ENCODE measurements at regions not wholly inside any gene's neighbourhood (a gene's known extent, or its start where the extent isn't known, plus 50 kb on each side); places are given as distances from the start of the nearest gene placed in this dataset.
"Not testable (repeated sequence)": the region's sequence is repeated elsewhere in the genome, so short reads cannot be mapped to it uniquely, and the experiment has no call there.

DNA sequence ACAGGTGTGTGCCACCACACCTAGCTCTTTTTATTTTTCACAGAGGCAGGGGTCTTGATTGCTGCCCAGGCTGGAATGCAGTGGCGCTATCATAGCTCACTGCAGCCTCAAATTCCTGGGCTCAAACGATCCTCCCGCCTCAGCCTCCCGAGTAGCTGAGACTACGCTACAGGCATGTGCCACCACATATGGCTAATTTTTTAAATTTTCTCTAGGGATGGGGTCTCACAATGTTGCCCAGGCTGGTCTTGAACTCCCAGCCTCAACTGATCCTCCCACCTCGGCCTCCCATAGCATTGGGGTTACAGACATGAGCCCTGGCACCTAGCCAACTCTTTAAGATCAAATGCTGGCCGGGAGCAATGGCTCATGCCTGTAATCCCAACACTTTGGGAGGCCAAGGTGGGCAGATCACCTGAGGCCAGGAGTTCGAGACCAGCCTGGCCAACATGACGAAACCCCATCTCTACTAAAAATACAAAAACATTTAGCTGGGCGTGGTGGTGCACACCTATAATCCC, 50.6 kb upstream of the MYL10 start:
- in situ Hi-C loops (cut with HindIII; ENCODE audit: low sequenced_read_pairs); DNase-seq (ENCODE audit: low spot score): not testable (repeated sequence)

GRCh38 chr7:101680406-101681145, 51.5 kb upstream of the MYL10 start:
- no peak for DNase-seq (ENCODE audit: low spot score)
- in situ Hi-C loops (cut with HindIII; ENCODE audit: low sequenced_read_pairs) = no loop called here

GRCh38 chr7:101681170-101682007, 52.3 kb upstream of the MYL10 start:
- in situ Hi-C loops (cut with HindIII; ENCODE audit: low sequenced_read_pairs) = no loop called here
- DNase-seq (ENCODE audit: low spot score) = no peak

- in situ Hi-C loops (cut with HindIII; ENCODE audit: low sequenced_read_pairs) = no loop called here
- no peak for DNase-seq (ENCODE audit: low spot score)
Measured at GRCh38 chr7:101684983-101685330, 55.9 kb upstream of the MYL10 start.

GRCh38 chr7:101686030-101686429, 56.9 kb upstream of the MYL10 start:
- DNase-seq (ENCODE audit: low spot score) = no peak
- in situ Hi-C loops (cut with HindIII; ENCODE audit: low sequenced_read_pairs) = no loop called here

GRCh38 chr7:101687081-101687480, 58.0 kb upstream of the MYL10 start:
- in situ Hi-C loops (cut with HindIII; ENCODE audit: low sequenced_read_pairs) = no loop called here
- DNase-seq (ENCODE audit: low spot score) = no peak

- in situ Hi-C loops (cut with HindIII; ENCODE audit: low sequenced_read_pairs) = no loop called here
- no peak for DNase-seq (ENCODE audit: low spot score)
Measured at GRCh38 chr7:101687791-101688182, 58.7 kb upstream of the MYL10 start.

GRCh38 chr7:101688183-101688831, 59.2 kb upstream of the MYL10 start:
- in situ Hi-C loops (cut with HindIII; ENCODE audit: low sequenced_read_pairs) = no loop called here
- peak; percentile 66 for DNase-seq (ENCODE audit: low spot score)

GRCh38 chr7:101688995-101689907, 60.2 kb upstream of the MYL10 start:
- in situ Hi-C loops (cut with HindIII; ENCODE audit: low sequenced_read_pairs) = no loop called here
- no peak for DNase-seq (ENCODE audit: low spot score)

DNA sequence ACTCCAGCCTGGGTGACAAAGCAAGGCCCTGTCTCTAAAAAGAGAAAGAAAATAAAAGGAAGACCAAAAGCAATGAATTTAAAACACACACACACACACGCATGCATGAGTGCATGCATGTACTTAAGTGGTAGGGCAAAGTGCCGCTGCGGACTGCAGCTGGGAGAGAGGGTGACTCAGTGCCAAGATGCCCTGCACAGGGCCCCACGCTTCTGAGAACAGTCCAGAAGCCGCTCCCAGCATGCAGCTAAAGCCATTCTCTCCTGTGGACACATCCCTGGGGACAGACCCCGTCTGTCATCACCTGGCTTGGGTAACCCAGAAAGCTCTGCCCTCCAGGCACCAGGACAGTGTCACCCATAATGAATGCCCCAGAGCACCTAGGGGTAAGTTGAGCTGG, 61.0 kb upstream of the MYL10 start:
- in situ Hi-C loops (cut with HindIII; ENCODE audit: low sequenced_read_pairs) = no loop called here
- no peak for DNase-seq (ENCODE audit: low spot score)

GRCh38 chr7:101691822-101692384, 62.8 kb upstream of the MYL10 start:
- DNase-seq (ENCODE audit: low spot score) = no peak
- in situ Hi-C loops (cut with HindIII; ENCODE audit: low sequenced_read_pairs) = no loop called here

GRCh38 chr7:101693498-101694091, 64.5 kb upstream of the MYL10 start:
- no peak for DNase-seq (ENCODE audit: low spot score)
- in situ Hi-C loops (cut with HindIII; ENCODE audit: low sequenced_read_pairs) = no loop called here

DNA sequence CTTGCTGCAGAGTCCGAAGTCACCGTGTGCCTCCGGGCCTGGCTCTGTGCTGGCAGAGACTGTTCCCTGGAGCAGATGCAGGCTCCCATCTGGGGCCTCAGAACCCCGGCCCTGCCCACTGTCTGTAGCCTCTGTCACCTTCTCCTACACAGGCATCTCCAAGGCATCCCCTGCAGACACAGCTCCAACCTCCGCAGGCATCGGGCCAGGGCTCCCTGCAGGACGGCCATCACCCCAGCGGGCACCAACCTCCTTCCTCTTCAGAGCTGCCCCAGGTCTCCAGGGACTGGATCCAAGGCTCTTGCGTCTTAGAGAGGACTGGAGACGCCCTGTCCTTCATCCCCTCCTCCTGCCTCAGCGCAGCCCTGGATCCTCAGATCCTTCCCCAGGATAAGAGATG, 69.9 kb upstream of the MYL10 start:
- DNase-seq (ENCODE audit: low spot score) = no peak
- in situ Hi-C loops (cut with HindIII; ENCODE audit: low sequenced_read_pairs) = no loop called here

DNA sequence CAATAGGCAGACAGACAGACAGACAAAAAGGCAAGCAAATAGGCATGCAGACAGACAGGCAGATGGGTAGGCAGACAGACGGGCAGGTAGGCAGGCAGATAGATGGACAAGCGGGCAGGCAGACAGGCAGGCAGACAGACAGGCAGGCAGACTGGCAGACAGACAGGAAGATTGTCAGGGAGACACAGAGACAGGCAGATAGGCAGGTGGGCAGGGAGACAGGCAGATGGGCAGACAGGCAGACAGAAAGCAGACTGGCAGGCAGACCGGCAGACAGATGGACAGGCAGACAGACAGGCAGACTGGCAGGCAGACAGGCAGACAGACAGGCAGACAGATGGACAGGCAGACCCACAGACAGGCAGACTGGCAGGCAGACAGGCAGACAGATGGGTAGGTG, 70.3 kb upstream of the MYL10 start:
- in situ Hi-C loops (cut with HindIII; ENCODE audit: low sequenced_read_pairs) = no loop called here
- DNase-seq (ENCODE audit: low spot score) = no peak

- no peak for DNase-seq (ENCODE audit: low spot score)
- in situ Hi-C loops (cut with HindIII; ENCODE audit: low sequenced_read_pairs) = no loop called here
Measured at GRCh38 chr7:101699881-101700823, 71.1 kb upstream of the MYL10 start.

DNA sequence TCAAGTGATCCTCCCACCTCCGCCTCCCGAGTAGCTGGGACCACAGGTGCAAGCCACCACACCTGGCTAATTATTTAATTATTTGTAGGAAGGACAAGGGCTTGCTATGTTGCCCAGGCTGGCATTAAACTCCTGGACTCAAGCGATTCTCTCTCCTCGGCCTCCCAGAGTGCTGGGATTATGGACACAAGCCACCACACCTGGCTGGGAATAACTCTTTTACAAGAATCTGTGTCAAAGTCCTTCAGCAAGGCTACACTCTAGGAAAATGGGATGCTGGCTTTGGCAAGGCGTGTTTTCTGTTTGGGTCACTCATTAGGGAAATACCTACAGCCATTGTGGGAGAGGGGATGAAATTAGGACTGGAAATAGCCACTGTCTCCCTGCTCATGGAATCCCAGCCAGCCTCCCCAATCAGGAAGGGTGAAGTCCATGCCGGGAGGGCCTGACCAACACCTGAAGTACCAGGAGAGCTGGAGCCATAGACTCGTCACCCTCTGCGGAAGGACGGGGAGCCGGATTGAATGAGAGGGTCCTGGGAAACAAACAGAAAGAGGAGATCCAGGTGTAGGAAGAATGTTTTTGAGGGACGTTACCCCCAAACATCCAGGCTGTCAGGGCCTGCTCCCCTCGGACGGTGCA, 72.2 kb upstream of the MYL10 start:
- no peak for DNase-seq (ENCODE audit: low spot score)
- in situ Hi-C loops (cut with HindIII; ENCODE audit: low sequenced_read_pairs) = no loop called here

DNA sequence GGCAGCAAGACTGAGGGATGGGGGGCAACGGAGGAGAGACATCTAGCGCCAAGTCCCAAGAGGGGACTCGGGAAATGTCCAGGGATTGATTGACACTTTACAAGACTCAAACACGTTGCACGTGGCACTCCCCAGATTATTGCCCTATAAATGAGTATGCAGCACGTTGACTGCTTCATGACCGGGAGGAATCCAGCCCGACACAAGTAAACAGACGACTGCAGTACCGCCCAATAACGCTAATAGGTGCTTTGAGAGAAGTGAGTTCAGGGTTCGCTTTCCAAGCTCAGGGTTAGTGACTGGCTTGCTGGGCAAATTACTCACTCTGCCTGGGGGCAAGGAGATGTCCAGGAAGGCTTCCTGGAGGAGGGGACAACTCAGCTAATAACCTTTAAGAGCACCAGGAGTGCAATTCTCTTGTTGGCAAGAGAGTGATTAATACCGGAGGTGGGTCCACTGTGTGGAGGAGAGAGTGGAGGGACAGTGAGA, 73.3 kb upstream of the MYL10 start:
- in situ Hi-C loops (cut with HindIII; ENCODE audit: low sequenced_read_pairs) = no loop called here
- DNase-seq (ENCODE audit: low spot score) = no peak

Data from G401 (cell line).